Prostate gland (tissue), 2 donors: ENCODE measurements at regions not wholly inside any gene's neighbourhood (a gene's known extent, or its start where the extent isn't known, plus 50 kb on each side); places are given as distances from the start of the nearest gene placed in this dataset.

Experiments
- DNase-seq: peaks from one replicate; pipeline ENCODE4 v3.0.0-alpha.2; 2019; ENCODE audit warnings: low spot score
- H3K27ac ChIP-seq, 2 donors: fragments of 200-600 bp; sonication (generic); 2 replicates each; pipeline ENCODE4 v1.5.1; 2017 to 2019
- H3K27me3 ChIP-seq: fragments of 200-600 bp; sonication (generic); replicated peaks from 2 replicates; pipeline ENCODE4 v1.5.1; 2019; ENCODE audit not compliant: insufficient read depth
- H3K36me3 ChIP-seq, 2 donors: fragments of 200-600 bp; sonication (generic); 1 replicate in 1 of 2; 2 replicates in 1 of 2; pipeline versions ENCODE4 v1.5.1 to v1.8.1; 2017 to 2019
- H3K4me1 ChIP-seq: fragments of 200-600 bp; sonication (generic); replicated peaks from 2 replicates; pipeline ENCODE4 v1.5.1; 2019
- H3K4me3 ChIP-seq, 2 donors: fragments of 200-600 bp; sonication (generic); 2 replicates each; pipeline ENCODE4 v1.5.1; 2017 to 2019
- H3K9me3 ChIP-seq: fragments of 200-600 bp; sonication (generic); 2 replicates; pipeline ENCODE4 v1.5.1; 2017
- POLR2A ChIP-seq: fragments of 450-650 bp; IDR thresholded peaks from one replicate; pipeline ENCODE4 v1.6.1; 2016; ENCODE audit warnings: antibody characterized with exemption, mild to moderate bottlenecking
- POLR2AphosphoS5 ChIP-seq: sonication (generic); formaldehyde crosslinking; IDR thresholded peaks from one replicate; pipeline ENCODE4 v1.6.1; 2017; ENCODE audit warnings: antibody characterized with exemption
- WGBS: methylation state at CpG from one replicate; pipeline ENCODE4 v1.1.5; 2018; 5-methylcytosine and 5-hydroxymethylcytosine counted together
- intact Hi-C: fragments of 100-400 bp; cut with DNase I; formaldehyde crosslinking; loops from one replicate; pipeline ENCODE4 v1.14.2; 2022
- TF ChIP-seq, protein P1 (sequence below), 4 experiments: fragments of 200-600 bp in 2 of 4; fragments of 450-650 bp in 2 of 4; sonication (generic) in 2 of 4; IDR thresholded peaks; 1 replicate in 3 of 4; 2 replicates in 1 of 4; pipeline ENCODE4 v1.5.1; 2016 to 2019; ENCODE audit warnings: antibody characterized with exemption in 4 of 4, mild to moderate bottlenecking in 2 of 4, moderate library complexity in 2 of 4

DNA sequence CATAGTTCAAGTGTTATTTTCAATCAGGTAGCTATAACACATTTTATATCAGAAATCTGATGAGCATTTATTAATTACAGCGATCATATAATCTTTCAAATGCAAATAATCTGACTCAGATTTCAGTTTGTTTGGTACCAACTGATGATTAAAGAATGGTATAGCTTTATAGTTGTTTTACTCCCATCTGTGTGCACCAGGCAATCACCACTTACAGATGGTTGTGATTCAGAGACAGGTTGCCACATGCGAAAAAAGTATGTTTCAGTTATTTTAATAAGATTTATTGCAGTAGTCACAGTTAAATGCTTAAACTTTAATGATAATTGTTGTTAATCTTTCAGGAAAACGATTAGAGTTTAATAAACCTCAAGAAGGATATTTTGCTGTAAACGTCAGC is 155.1 kb upstream of the ARRDC3 start:
- Histone ChIP-seq H3K9me3 (no peaks in the 10 kb centered on the region), H3K4me3 (no peak overlapping the region), H3K27me3 (no peaks in the 10 kb centered on the region), H3K27ac (no peak overlapping the region), H3K4me1 (no peaks in the 10 kb centered on the region), H3K36me3 (no peaks in the 10 kb centered on the region)
- intact Hi-C loops, result no loop called here
- DNase-seq, result no peak
- WGBS, result 30% methylated on average over 4 of the region's 4 CpGs
- TF ChIP-seq, protein P1, sequence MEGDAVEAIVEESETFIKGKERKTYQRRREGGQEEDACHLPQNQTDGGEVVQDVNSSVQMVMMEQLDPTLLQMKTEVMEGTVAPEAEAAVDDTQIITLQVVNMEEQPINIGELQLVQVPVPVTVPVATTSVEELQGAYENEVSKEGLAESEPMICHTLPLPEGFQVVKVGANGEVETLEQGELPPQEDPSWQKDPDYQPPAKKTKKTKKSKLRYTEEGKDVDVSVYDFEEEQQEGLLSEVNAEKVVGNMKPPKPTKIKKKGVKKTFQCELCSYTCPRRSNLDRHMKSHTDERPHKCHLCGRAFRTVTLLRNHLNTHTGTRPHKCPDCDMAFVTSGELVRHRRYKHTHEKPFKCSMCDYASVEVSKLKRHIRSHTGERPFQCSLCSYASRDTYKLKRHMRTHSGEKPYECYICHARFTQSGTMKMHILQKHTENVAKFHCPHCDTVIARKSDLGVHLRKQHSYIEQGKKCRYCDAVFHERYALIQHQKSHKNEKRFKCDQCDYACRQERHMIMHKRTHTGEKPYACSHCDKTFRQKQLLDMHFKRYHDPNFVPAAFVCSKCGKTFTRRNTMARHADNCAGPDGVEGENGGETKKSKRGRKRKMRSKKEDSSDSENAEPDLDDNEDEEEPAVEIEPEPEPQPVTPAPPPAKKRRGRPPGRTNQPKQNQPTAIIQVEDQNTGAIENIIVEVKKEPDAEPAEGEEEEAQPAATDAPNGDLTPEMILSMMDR (IDR thresholded peaks at IDR 0.05), result no peak
- TF ChIP-seq POLR2A, result no peak

GRCh38 chr5:91535499-91535898 is 152.4 kb upstream of the ARRDC3 start:
- Histone ChIP-seq H3K4me3 (no peak overlapping the region), H3K9me3 (no peaks in the 10 kb centered on the region), H3K36me3 (no peaks in the 10 kb centered on the region), H3K4me1 (no peaks in the 10 kb centered on the region), H3K27me3 (no peaks in the 10 kb centered on the region), H3K27ac (no peak overlapping the region)
- WGBS, result 71% methylated on average over 2 of the region's 2 CpGs
- TF ChIP-seq, protein P1 (IDR thresholded peaks at IDR 0.05), result no peak
- no peak for TF ChIP-seq POLR2AphosphoS5
- no peak for TF ChIP-seq POLR2A
- no peak for DNase-seq
- intact Hi-C loops, result no loop called here

- no peaks in the 10 kb centered on the region for H3K9me3 ChIP-seq
- TF ChIP-seq, protein P1 (IDR thresholded peaks at IDR 0.05), result no peak
- TF ChIP-seq POLR2AphosphoS5 (no peak), POLR2A (no peak)
- H3K27ac ChIP-seq, result no peak overlapping the region
- WGBS, result 75% methylated on average over 3 of the region's 3 CpGs
- no peaks in the 10 kb centered on the region for H3K36me3 ChIP-seq
- DNase-seq, result no peak
- no peaks in the 10 kb centered on the region for H3K4me1 ChIP-seq
- no peak overlapping the region for H3K4me3 ChIP-seq
- H3K27me3 ChIP-seq, result no peaks in the 10 kb centered on the region
- intact Hi-C loops, result no loop called here
These were observed 151.2 kb upstream of the ARRDC3 start for GRCh38 chr5:91534332-91534731.

- H3K4me3 ChIP-seq, result no peak overlapping the region
- no peaks in the 10 kb centered on the region for H3K27me3 ChIP-seq
- no peaks in the 10 kb centered on the region for H3K4me1 ChIP-seq
- DNase-seq, result no peak
- no peak overlapping the region for H3K27ac ChIP-seq
- 93% methylated on average over 1 of the region's 1 CpG for WGBS
- TF ChIP-seq POLR2A (no peak), POLR2AphosphoS5 (no peak)
- TF ChIP-seq, protein P1 (IDR thresholded peaks at IDR 0.05), result no peak
- intact Hi-C loops, result no loop called here
- no peaks in the 10 kb centered on the region for H3K36me3 ChIP-seq
- H3K9me3 ChIP-seq, result no peaks in the 10 kb centered on the region
These were observed 149.7 kb upstream of the ARRDC3 start for GRCh38 chr5:91532779-91533178.

GRCh38 chr5:91532281-91532680 is 149.2 kb upstream of the ARRDC3 start:
- no peaks in the 10 kb centered on the region for H3K27me3 ChIP-seq
- H3K4me3 ChIP-seq, result no peak overlapping the region
- intact Hi-C loops, result no loop called here
- no peaks in the 10 kb centered on the region for H3K36me3 ChIP-seq
- 58% methylated on average over 1 of the region's 1 CpG for WGBS
- no peak overlapping the region for H3K27ac ChIP-seq
- TF ChIP-seq POLR2AphosphoS5 (no peak), POLR2A (no peak)
- TF ChIP-seq, protein P1 (IDR thresholded peaks at IDR 0.05), result no peak
- no peak for DNase-seq
- no peaks in the 10 kb centered on the region for H3K4me1 ChIP-seq
- H3K9me3 ChIP-seq, result no peaks in the 10 kb centered on the region
